ENCODE measurements at regions not wholly inside any gene's neighbourhood (a gene's known extent, or its start where the extent isn't known, plus 50 kb on each side); places are given as distances from the start of the nearest gene placed in this dataset.

DNA sequence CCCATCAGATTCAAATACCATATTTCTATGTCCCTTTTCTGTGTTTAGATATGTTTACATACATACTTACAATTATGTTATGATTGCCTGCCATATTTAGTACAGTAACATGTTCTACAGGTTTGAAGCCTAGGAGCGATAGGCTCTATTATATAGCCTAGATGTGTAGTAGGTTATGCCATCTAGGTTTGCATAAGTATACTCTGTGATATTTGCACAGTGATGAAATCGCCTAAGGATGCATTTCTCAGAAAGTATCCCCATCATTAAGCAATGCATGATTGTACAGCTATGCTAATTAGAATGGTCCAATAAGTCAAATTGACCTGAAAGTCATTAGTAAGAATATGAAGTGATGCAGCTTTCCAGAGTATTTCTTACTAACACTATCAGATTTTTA lies 1171.7 kb upstream of the LRRTM3 start:
- TF ChIP-seq, protein P1, sequence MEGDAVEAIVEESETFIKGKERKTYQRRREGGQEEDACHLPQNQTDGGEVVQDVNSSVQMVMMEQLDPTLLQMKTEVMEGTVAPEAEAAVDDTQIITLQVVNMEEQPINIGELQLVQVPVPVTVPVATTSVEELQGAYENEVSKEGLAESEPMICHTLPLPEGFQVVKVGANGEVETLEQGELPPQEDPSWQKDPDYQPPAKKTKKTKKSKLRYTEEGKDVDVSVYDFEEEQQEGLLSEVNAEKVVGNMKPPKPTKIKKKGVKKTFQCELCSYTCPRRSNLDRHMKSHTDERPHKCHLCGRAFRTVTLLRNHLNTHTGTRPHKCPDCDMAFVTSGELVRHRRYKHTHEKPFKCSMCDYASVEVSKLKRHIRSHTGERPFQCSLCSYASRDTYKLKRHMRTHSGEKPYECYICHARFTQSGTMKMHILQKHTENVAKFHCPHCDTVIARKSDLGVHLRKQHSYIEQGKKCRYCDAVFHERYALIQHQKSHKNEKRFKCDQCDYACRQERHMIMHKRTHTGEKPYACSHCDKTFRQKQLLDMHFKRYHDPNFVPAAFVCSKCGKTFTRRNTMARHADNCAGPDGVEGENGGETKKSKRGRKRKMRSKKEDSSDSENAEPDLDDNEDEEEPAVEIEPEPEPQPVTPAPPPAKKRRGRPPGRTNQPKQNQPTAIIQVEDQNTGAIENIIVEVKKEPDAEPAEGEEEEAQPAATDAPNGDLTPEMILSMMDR (IDR thresholded peaks at IDR 0.05), result no peak
- no peak for TF ChIP-seq EZH2 (IDR thresholded peaks at IDR 0.05)
- no peak for TF ChIP-seq EZH2phosphoT487 (IDR thresholded peaks at IDR 0.05)

All from neural progenitor cell (in vitro differentiated cells).